Right atrium auricular region (tissue), 2 donors: ENCODE measurements at regions not wholly inside any gene's neighbourhood (a gene's known extent, or its start where the extent isn't known, plus 50 kb on each side); places are given as distances from the start of the nearest gene placed in this dataset.
"Not testable (repeated sequence)": the region's sequence is repeated elsewhere in the genome, so short reads cannot be mapped to it uniquely, and the experiment has no call there.

Experiments
- DNase-seq: peaks from one replicate; pipeline ENCODE4 v3.0.0-alpha.2; 2019; ENCODE audit warnings: low spot score
- H3K27ac ChIP-seq, 2 donors: fragments of 200-600 bp; sonication (generic); 1 replicate in 1 of 2; 2 replicates in 1 of 2; pipeline ENCODE4 v1.5.1; 2016 to 2019
- H3K27me3 ChIP-seq, 2 donors: fragments of 200-600 bp; sonication (generic); one replicate each; pipeline versions ENCODE4 v1.5.1 to v1.6.0; 2017 to 2019
- H3K36me3 ChIP-seq: fragments of 200-600 bp; sonication (generic); one replicate; pipeline ENCODE4 v1.5.1; 2016
- H3K4me1 ChIP-seq, 2 donors: fragments of 200-600 bp; sonication (generic); one replicate each; pipeline versions ENCODE4 v1.5.1 to v1.6.0; 2017 to 2019
- H3K4me3 ChIP-seq, 2 donors: fragments of 200-600 bp; sonication (generic); 1 replicate in 1 of 2; 2 replicates in 1 of 2; pipeline ENCODE4 v1.5.1; 2017 to 2019; ENCODE audit warnings: mild to moderate bottlenecking in 1 of 2, moderate library complexity in 1 of 2
- H3K9me3 ChIP-seq, 2 donors: fragments of 200-600 bp; sonication (generic); one replicate each; pipeline ENCODE4 v1.5.1; 2019
- TF ChIP-seq, protein P1 (sequence below), 2 donors: fragments of 200-600 bp; sonication (generic); IDR thresholded peaks; one replicate each; pipeline ENCODE4 v1.5.1; 2019; ENCODE audit warnings: antibody characterized with exemption in 2 of 2

DNA sequence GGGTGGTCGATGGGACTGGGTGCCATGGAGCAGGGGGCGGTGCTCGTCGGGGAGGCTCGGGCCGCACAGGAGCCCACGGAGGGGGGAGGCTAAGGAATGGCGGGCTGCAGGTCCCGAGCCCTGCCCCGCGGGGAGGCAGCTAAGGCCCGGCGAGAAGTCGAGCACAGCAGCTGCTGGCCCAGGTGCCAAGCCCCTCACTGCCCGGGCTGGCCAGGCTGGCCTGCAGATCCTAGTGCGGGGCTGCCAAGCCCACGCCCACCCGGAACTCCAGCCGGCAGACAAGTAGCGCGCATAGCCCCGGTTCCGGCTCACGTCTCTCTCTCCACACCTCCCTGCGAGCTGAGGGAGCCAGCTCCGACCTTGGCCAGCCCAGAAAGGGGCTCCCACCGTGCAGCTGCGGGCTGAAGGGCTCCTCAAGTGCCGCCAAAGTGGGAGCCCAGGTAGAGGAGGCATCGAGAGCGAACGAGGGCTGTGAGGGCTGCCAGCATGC, 163.4 kb upstream of the OSBPL11 start:
- H3K4me3 ChIP-seq, H3K4me1 ChIP-seq, H3K27ac ChIP-seq, H3K27me3 ChIP-seq, H3K9me3 ChIP-seq, H3K36me3 ChIP-seq, DNase-seq: not testable (repeated sequence)

DNA sequence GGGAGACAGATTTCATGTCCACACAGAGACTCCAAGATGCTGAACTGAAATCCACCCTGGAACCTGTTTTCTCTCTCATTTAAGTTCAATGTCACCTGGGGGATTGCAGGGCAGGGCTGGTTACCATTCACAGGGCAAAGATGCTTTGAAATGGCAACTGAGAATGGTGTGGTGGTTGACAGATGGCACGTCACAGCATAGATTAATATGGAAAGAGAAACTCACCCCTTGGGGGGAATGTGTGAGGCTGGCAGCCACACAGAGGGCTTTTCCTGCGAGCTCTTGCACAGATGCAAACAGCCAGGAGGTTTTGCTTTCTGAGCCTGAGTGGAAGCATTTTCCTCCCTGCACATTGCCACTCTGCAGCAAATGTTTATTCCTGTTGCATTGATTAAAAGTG, 167.3 kb upstream of the OSBPL11 start:
- not testable (repeated sequence) for H3K27me3 ChIP-seq, H3K4me1 ChIP-seq, H3K36me3 ChIP-seq, H3K27ac ChIP-seq, DNase-seq, H3K4me3 ChIP-seq, H3K9me3 ChIP-seq

GRCh38 chr3:125766285-125766826, 171.1 kb upstream of the OSBPL11 start:
- TF ChIP-seq, protein P1, sequence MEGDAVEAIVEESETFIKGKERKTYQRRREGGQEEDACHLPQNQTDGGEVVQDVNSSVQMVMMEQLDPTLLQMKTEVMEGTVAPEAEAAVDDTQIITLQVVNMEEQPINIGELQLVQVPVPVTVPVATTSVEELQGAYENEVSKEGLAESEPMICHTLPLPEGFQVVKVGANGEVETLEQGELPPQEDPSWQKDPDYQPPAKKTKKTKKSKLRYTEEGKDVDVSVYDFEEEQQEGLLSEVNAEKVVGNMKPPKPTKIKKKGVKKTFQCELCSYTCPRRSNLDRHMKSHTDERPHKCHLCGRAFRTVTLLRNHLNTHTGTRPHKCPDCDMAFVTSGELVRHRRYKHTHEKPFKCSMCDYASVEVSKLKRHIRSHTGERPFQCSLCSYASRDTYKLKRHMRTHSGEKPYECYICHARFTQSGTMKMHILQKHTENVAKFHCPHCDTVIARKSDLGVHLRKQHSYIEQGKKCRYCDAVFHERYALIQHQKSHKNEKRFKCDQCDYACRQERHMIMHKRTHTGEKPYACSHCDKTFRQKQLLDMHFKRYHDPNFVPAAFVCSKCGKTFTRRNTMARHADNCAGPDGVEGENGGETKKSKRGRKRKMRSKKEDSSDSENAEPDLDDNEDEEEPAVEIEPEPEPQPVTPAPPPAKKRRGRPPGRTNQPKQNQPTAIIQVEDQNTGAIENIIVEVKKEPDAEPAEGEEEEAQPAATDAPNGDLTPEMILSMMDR (IDR thresholded peaks at IDR 0.05) = peak; percentile 85 to 92
- H3K27me3 ChIP-seq, H3K9me3 ChIP-seq, H3K4me1 ChIP-seq, H3K36me3 ChIP-seq: not testable (repeated sequence)
- Histone ChIP-seq H3K27ac (peak overlapping the region in 1 of 2 donors; percentile 46), H3K4me3 (peak overlapping the region; percentile 28 to 56)
- DNase-seq = peak; percentile 61

DNA sequence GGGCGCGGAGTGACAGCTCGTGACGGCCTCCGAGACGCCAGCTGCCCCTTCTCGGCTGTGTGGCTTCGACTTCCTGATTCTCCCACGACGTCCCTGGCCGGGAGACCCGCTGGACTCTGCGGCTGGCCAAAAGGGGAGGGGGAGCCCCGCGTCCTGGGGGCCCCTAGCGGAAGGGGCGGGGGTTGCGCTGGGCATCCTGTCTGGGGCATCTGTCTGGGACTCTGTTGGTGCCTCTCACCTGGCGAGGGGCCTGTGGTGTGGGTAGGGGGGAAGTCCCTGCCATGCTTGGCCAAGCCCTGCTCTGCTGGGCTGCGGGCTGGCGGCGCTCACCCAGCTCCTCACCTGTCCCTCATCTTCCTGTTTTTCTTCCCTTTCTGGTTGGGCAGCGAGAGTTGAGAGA, 171.6 kb upstream of the OSBPL11 start:
- peak overlapping the region; percentile 28 to 56 for H3K4me3 ChIP-seq
- not testable (repeated sequence) for H3K9me3 ChIP-seq, H3K27me3 ChIP-seq, H3K4me1 ChIP-seq, H3K27ac ChIP-seq, H3K36me3 ChIP-seq, DNase-seq

DNA sequence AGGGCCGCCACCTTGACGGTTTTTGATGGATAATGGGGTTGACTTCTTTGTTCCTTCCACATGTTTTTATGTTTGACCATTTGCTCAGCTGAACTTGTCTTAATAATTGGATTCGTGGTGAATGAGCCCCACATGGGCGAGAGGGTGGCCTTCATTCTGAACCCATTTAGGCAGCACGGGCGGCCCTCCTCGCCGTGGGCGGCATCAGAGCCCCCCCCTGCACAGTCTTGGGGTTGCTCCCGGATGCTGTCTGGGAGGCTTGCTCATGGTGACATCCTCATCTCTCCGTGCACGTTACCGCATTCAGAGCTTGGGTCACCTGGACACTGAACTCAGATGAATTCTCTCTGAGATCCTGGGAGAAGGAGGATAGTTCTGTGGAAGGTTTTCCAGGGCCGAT, 172.3 kb upstream of the OSBPL11 start:
- Histone ChIP-seq H3K4me3 (no peak overlapping the region), H3K27me3 (no peaks in the 10 kb centered on the region), H3K9me3 (no peaks in the 10 kb centered on the region), H3K27ac (no peak overlapping the region), H3K4me1 (peaks cover 0 to 10% of the 10 kb centered on the region in 2 donors), H3K36me3 (no peaks in the 10 kb centered on the region)
- DNase-seq = no peak
- TF ChIP-seq, protein P1 (IDR thresholded peaks at IDR 0.05) = no peak

GRCh38 chr3:125768821-125769220, 173.5 kb upstream of the OSBPL11 start:
- H3K36me3 ChIP-seq, DNase-seq, H3K27me3 ChIP-seq, H3K27ac ChIP-seq, H3K4me3 ChIP-seq, H3K9me3 ChIP-seq, H3K4me1 ChIP-seq: not testable (repeated sequence)

DNA sequence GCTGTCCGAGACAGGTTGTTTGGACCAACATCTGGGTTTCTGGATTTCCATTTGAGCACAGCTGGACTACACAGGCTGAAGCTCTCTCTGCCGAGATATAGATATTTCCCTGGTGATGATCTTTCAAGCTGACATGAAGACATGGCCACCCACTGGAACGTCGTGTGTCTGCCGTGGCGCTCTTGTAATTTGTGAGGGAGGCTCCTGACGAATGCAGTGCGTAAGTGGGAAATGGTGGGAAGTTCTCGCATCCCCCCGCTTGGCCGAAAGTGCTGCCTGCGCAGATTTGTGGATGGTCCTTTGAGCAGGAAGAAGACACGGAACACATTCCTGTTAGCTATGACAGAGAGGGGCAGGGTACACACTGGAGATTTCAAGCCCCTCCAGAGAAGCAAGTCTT, 176.2 kb upstream of the OSBPL11 start:
- H3K27ac ChIP-seq, H3K9me3 ChIP-seq: not testable (repeated sequence)

GRCh38 chr3:125774433-125775034, 179.2 kb upstream of the OSBPL11 start:
- not testable (repeated sequence) for H3K4me1 ChIP-seq, H3K9me3 ChIP-seq, DNase-seq, H3K27ac ChIP-seq, H3K36me3 ChIP-seq, H3K27me3 ChIP-seq, H3K4me3 ChIP-seq

More for the DNA sequence above, 176.2 kb upstream of the OSBPL11 start:
- H3K27me3 ChIP-seq, DNase-seq, H3K36me3 ChIP-seq, H3K4me3 ChIP-seq, H3K4me1 ChIP-seq: not testable (repeated sequence)

DNA sequence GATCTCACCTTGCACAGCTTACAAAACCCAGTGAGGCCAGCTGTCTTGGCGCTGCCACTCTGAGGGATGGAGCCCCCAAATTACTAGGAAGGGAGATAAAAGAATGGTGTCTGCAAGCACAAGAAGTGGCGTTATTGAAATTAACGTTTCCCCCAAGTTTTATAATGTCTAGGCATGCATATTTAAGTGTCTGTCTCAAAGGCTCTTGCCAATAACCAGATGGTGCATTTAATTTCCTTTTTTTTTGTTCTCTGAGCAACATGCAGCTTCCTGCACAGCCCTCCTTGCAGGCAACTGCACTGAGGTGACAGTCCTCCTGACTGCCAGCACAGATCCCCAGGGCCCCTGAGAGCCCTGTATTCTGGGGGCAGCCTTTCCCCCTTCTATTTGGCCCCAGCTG, 179.8 kb upstream of the OSBPL11 start:
- not testable (repeated sequence) for H3K27me3 ChIP-seq, DNase-seq, H3K27ac ChIP-seq, H3K4me1 ChIP-seq, H3K4me3 ChIP-seq, H3K36me3 ChIP-seq, H3K9me3 ChIP-seq

DNA sequence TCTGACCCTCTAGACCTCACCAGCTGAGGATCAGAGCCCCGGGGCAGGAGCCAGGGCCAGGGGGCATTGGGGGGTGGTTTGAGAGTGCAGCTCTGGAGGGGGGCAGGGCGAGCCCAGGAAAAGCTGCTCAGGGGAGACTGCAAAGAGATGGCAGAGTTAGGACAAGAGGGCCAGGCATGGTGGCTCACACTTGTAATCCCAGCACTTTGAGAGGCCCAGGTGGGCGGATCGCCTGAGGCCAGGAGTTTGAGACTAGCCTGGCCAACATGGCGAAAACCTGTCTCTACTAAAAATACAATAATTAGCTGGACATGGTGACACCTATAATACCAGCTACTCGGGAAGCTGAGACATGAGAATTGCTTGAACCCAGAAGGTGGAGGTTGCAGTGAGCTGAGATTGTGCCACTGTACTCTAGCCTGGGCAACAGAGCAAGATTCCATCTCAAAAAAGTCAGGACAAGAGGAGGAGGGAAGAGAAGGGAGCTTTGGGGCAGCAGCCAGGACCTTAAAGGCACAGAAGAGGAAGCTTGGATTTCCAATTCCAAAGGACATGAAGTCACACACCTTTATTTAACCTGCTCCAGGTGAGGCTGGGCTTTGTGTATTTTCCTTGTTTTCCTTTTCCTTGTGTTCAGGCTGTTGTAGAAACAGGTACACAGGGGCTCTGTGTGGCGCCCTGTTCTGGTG, 180.5 kb upstream of the OSBPL11 start:
- H3K9me3 ChIP-seq, H3K36me3 ChIP-seq, H3K27ac ChIP-seq, DNase-seq, H3K27me3 ChIP-seq, H3K4me1 ChIP-seq, H3K4me3 ChIP-seq: not testable (repeated sequence)

- not testable (repeated sequence) for H3K27me3 ChIP-seq, H3K9me3 ChIP-seq, H3K4me1 ChIP-seq, H3K27ac ChIP-seq, H3K36me3 ChIP-seq, H3K4me3 ChIP-seq, DNase-seq
These were observed 184.0 kb upstream of the OSBPL11 start for GRCh38 chr3:125779276-125779675.

DNA sequence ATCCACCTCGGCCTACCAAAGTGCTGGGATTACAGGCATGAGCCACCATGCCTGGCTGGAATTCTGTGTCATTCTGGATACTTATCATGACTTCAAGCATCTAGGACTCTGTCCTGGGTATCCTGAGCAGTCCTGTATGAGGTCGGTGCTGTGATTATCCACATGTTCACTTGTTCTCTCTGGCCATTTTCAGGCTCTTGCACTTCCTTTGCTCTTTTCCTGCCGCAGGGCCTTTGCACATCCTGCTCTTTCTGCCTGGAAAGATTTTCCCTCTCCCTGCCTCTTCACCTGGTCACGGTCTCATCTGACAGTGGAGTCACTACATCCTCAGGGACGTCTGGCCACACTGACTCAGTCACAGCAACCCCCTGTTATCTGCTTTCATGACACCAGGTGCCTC, 184.6 kb upstream of the OSBPL11 start:
- not testable (repeated sequence) for H3K27ac ChIP-seq, H3K4me3 ChIP-seq, H3K27me3 ChIP-seq, H3K9me3 ChIP-seq, H3K4me1 ChIP-seq, H3K36me3 ChIP-seq, DNase-seq

DNA sequence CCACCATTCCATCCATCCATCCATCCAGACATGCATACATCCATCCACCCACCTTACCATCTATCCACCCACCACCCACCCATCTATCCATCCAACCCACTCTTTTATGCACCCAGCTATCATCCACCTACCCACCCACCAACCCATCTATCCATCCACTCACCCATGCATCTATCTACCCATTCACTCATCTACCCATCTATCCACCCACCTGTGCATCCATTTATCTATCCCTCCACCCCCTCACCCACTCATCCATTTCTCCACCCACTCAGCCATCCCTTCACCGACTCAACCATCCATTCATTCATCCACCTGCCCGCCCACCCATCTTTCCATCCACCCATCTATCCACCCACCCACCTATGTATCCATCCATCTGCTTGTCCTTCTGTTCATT, 186.4 kb upstream of the OSBPL11 start:
- not testable (repeated sequence) for H3K4me3 ChIP-seq, H3K27me3 ChIP-seq, H3K27ac ChIP-seq, H3K4me1 ChIP-seq, H3K36me3 ChIP-seq, DNase-seq, H3K9me3 ChIP-seq
